ENCODE measurements at regions not wholly inside any gene's neighbourhood (a gene's known extent, or its start where the extent isn't known, plus 50 kb on each side); places are given as distances from the start of the nearest gene placed in this dataset.
"Not testable (repeated sequence)": the region's sequence is repeated elsewhere in the genome, so short reads cannot be mapped to it uniquely, and the experiment has no call there.

DNA sequence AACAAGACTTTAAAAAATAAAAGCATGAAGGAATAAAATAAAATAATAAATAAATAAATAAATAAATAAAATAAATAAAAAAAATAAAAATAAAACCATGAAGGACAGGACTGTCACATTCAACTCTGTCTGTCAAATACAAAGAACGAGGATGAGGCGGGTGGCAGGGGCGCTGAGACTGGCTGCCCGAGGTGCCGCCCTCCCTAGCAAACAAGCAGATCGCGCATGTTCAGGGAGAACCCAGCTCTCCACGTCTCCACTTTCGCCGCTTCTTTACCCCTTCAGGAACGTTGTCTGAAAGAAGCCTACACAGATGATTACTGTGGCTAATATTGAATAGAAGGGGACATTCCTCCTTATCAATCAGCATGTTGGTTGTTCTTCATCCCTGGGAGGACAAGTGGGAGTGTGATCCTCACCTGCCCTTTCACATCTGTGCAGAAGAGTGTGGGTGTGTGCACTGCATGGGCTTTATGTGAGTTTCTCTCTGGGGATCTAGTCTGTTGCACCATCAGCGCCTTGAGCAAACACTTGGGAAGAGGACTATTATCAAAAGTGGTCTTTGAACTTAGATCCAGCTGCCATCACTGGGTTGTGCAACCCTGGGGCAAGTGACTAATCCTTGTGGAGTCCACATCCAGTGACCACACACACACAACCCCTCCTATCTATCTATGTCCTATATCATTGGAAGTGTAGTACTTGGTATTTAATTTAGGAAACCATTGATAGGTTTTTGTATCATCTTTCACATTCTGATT, 399.2 kb downstream of the IRX2 start:
- H3K27ac ChIP-seq = no peak overlapping the region
- no peaks in the 10 kb centered on the region for H3K36me3 ChIP-seq
- TF ChIP-seq POLR2AphosphoS5 (IDR thresholded peaks at IDR 0.05) = no peak
- TF ChIP-seq, protein P1, sequence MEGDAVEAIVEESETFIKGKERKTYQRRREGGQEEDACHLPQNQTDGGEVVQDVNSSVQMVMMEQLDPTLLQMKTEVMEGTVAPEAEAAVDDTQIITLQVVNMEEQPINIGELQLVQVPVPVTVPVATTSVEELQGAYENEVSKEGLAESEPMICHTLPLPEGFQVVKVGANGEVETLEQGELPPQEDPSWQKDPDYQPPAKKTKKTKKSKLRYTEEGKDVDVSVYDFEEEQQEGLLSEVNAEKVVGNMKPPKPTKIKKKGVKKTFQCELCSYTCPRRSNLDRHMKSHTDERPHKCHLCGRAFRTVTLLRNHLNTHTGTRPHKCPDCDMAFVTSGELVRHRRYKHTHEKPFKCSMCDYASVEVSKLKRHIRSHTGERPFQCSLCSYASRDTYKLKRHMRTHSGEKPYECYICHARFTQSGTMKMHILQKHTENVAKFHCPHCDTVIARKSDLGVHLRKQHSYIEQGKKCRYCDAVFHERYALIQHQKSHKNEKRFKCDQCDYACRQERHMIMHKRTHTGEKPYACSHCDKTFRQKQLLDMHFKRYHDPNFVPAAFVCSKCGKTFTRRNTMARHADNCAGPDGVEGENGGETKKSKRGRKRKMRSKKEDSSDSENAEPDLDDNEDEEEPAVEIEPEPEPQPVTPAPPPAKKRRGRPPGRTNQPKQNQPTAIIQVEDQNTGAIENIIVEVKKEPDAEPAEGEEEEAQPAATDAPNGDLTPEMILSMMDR (IDR thresholded peaks at IDR 0.05) = no peak
- TF ChIP-seq EP300 (IDR thresholded peaks at IDR 0.05) = no peak
- TF ChIP-seq POLR2A (IDR thresholded peaks at IDR 0.05) = no peak
- H3K9me3 ChIP-seq = peaks cover 0 to 5% (median 1%) of the 10 kb centered on the region in 4 donors
- WGBS, 2 donors = 85 to 86% methylated on average over 12 of the region's 12 CpGs
- no peak overlapping the region for H3K4me3 ChIP-seq
- H3K4me1 ChIP-seq = peaks cover 0 to 10% (median 1%) of the 10 kb centered on the region in 4 donors
- no peaks in the 10 kb centered on the region for H3K27me3 ChIP-seq
- peak in 1 of 2 donors; percentile 46 for DNase-seq
- no peak for ATAC-seq (ENCODE audit: low FRiP score in 2 of 2)

DNA sequence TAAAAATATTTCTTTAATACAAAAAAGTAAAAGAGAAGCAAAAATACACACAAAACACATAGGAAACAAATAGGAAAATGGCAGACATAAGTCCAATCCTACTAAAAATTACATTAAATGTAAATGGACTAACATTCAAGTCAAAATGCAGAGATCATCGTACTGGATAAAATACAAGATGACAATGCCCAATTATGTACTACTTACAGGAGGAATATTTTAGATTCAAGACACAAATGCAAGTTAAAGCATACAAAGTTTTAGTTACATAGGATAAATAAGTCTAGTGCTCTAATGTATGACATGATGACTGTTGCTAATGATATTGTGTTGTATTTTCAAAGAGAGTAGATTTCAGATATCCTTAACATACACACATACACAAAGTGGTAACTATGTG, 401.7 kb downstream of the IRX2 start:
- H3K36me3 ChIP-seq; H3K27ac ChIP-seq; H3K9me3 ChIP-seq; ATAC-seq (ENCODE audit: low FRiP score in 2 of 2); H3K4me3 ChIP-seq; H3K27me3 ChIP-seq; H3K4me1 ChIP-seq; DNase-seq: not testable (repeated sequence)
- WGBS, 2 donors = 88 to 89% methylated on average over 1 of the region's 1 CpG

DNA sequence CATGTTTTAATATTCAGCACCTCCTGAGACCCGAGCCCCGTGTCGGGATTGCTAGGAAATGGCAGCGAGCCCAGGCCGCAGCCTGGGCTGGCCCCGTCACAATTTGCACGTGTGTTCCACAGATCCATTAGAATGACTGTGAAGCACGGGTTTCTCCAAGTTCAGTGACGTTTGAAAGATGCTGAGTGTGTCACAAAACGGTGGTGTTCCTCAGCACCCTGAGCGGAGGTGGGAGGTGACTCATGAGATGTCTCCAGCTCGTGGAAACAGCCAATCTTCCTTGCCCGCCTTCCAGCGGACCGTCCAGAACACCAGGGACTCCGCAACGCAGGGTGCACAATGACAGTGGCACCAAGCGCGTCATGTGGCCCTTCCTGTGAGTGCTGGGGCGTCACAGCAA, 412.8 kb downstream of the IRX2 start:
- H3K4me1 ChIP-seq = peaks cover 0 to 7% (median 0%) of the 10 kb centered on the region in 4 donors
- no peaks in the 10 kb centered on the region for H3K36me3 ChIP-seq
- H3K9me3 ChIP-seq = no peaks in the 10 kb centered on the region
- peak in 1 of 2 donors; percentile 25 for DNase-seq
- H3K4me3 ChIP-seq = no peak overlapping the region
- ATAC-seq (ENCODE audit: low FRiP score in 2 of 2) = no peak
- WGBS, 2 donors = 80 to 83% methylated on average over 17 to 20 of the region's 20 CpGs
- H3K27ac ChIP-seq = no peak overlapping the region
- no peak for TF ChIP-seq POLR2A (IDR thresholded peaks at IDR 0.05)
- no peak for TF ChIP-seq EP300 (IDR thresholded peaks at IDR 0.05)
- TF ChIP-seq, protein P1 (IDR thresholded peaks at IDR 0.05) = no peak
- no peak for TF ChIP-seq POLR2AphosphoS5 (IDR thresholded peaks at IDR 0.05)
- no peaks in the 10 kb centered on the region for H3K27me3 ChIP-seq

GRCh38 chr5:2335733-2336515, 415.6 kb downstream of the IRX2 start:
- Histone ChIP-seq H3K4me1 (peaks cover 0 to 7% (median 0%) of the 10 kb centered on the region in 4 donors), H3K4me3 (no peak overlapping the region), H3K27me3 (no peaks in the 10 kb centered on the region), H3K27ac (no peak overlapping the region), H3K36me3 (no peaks in the 10 kb centered on the region), H3K9me3 (no peaks in the 10 kb centered on the region)
- DNase-seq (no peak), ATAC-seq (ENCODE audit: low FRiP score in 2 of 2) (no peak)
- TF ChIP-seq POLR2AphosphoS5 (IDR thresholded peaks at IDR 0.05) (no peak), POLR2A (IDR thresholded peaks at IDR 0.05) (no peak), EP300 (IDR thresholded peaks at IDR 0.05) (no peak)
- TF ChIP-seq, protein P1 (IDR thresholded peaks at IDR 0.05) = no peak
- whole genome bisulfite sequencing, 2 donors = 80 to 85% methylated on average over 12 to 13 of the region's 13 CpGs

GRCh38 chr5:2335125-2335732, 416.2 kb downstream of the IRX2 start:
- TF ChIP-seq POLR2AphosphoS5 (IDR thresholded peaks at IDR 0.05) = no peak
- TF ChIP-seq POLR2A (IDR thresholded peaks at IDR 0.05) = no peak
- TF ChIP-seq, protein P1 (IDR thresholded peaks at IDR 0.05) = no peak
- no peak for TF ChIP-seq EP300 (IDR thresholded peaks at IDR 0.05)
- H3K9me3 ChIP-seq = no peaks in the 10 kb centered on the region
- no peak overlapping the region for H3K27ac ChIP-seq
- no peak overlapping the region for H3K4me3 ChIP-seq
- no peaks in the 10 kb centered on the region for H3K36me3 ChIP-seq
- peaks cover 0 to 7% (median 0%) of the 10 kb centered on the region in 4 donors for H3K4me1 ChIP-seq
- ATAC-seq (ENCODE audit: low FRiP score in 2 of 2) = no peak
- no peak for DNase-seq
- no peaks in the 10 kb centered on the region for H3K27me3 ChIP-seq
- 69 to 74% methylated on average over 18 to 21 of the region's 21 CpGs for WGBS, 2 donors
